Right cardiac atrium (tissue), 5 donors: ENCODE measurements at regions not wholly inside any gene's neighbourhood (a gene's known extent, or its start where the extent isn't known, plus 50 kb on each side); places are given as distances from the start of the nearest gene placed in this dataset.

Source experiments
- ATAC-seq, 2 donors: fragments of 200-7000 bp; cut with Tn5 transposase; one replicate each; pipeline versions ENCODE4 v1.8.0 to v1.9.1; 2020; ENCODE audit warnings: moderate library complexity in 2 of 2, mild to moderate bottlenecking in 1 of 2
- DNase-seq, 3 donors: peaks; one replicate each; pipeline ENCODE4 v3.0.0-alpha.2; 2020
- H3K27ac ChIP-seq: one replicate; pipeline ENCODE4 v1.5.1; 2013; ENCODE audit warnings: mild to moderate bottlenecking, low read length, control low read depth, moderate library complexity
- H3K27me3 ChIP-seq: one replicate; pipeline ENCODE4 v1.6.1; 2013; ENCODE audit not compliant: control insufficient read depth, insufficient read depth
- H3K4me1 ChIP-seq: one replicate; pipeline ENCODE4 v1.6.1; 2013; ENCODE audit warnings: low read length; ENCODE audit not compliant: control insufficient read depth, insufficient read depth
- H3K4me3 ChIP-seq: one replicate; pipeline ENCODE4 v1.5.1; 2013; ENCODE audit warnings: low read length, control low read depth
- H3K9me3 ChIP-seq: one replicate; pipeline ENCODE4 v1.6.1; 2013; ENCODE audit warnings: low read length; ENCODE audit not compliant: control insufficient read depth
- WGBS: extraction: QIAGEN DNeasy Blood & Tissue Kit; methylation state at CpG from one replicate; pipeline ENCODE4 v1.1.7; 2013; 5-methylcytosine and 5-hydroxymethylcytosine counted together
- intact Hi-C, 4 donors: fragments of 100-400 bp; cut with DNase I; formaldehyde crosslinking; loops; one replicate each; pipeline versions ENCODE4 v1.11.0 to v1.14.0; 2022 to 2023
- donor health status: healthy with polysubstance abuse.
- donor health status: DM: no; HTN: yes; CAD: no.
- donor health status: DM: no; HTN: no; CAD: no.
- donor health status: DM: no; HTN: yes; CAD: no; lungs with severe emphysema.
- donor health status: DM: yes; HTN: yes; CAD: no.

DNA sequence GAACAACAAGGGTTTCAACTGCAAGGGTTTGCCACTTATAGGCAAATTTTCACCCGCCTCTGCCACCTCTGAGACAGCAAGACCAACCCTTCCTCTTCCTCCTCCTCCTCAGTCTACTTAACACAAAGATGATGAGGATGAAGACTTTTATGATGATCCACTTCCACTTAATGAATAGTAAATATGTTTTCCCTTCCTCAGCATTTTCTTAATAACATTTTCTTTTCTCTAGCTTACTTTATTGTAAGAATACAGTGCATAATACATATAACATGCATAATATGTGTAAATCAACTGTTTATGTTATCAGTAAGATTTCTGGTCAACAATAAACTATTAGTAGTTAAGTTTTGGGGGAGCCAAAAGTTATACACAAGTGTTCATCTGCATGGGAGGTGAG lies 77.4 kb downstream of the KLF15 start:
- DNase-seq (no peak), ATAC-seq (no peak)
- H3K9me3 ChIP-seq = no peaks in the 10 kb centered on the region
- WGBS = 84% methylated on average over 1 of the region's 1 CpG
- no peaks in the 10 kb centered on the region for H3K27me3 ChIP-seq
- H3K4me3 ChIP-seq = no peak overlapping the region
- intact Hi-C loops = no loop called here
- H3K4me1 ChIP-seq = peaks cover 12% of the 10 kb centered on the region
- no peak overlapping the region for H3K27ac ChIP-seq

DNA sequence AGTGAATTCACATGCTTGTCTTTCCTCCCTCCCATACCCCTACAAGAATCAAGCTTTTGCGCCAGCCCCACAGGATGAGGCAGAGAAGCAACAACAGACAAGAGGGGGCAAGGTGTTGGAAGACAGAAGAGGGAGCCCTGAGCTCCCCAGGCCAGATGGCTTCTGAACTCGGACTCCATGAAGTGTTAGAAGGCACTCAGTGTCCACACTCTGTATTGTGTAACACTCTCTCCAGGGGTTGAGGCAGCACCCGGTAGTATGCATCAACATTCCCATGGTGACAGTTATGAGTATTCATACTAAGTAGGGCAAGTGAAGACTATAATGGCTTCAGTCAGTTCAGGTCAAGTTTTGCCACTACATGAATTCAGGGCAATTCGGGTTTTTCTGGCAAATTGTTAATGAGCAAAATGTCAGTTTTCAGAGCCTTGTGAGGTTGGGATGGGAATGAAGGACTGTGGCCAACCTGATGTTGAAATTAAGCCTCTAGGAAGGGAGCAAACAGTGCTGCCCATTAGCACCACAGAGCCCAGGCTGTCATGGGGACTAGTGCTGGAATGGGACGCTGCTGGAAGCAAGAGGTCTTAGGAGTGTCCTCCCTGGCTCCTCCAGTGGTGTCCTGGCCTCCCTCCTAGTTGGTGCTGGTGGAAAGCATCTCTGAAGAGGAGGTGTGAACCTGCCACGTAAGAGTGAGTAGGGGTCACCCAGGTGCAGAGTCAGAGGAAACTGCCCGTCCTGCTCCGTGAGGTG lies 79.4 kb downstream of the KLF15 start:
- Histone ChIP-seq H3K4me1 (peaks cover 12% of the 10 kb centered on the region), H3K4me3 (no peak overlapping the region), H3K9me3 (no peaks in the 10 kb centered on the region), H3K27ac (peak overlapping the region; percentile 51), H3K27me3 (no peaks in the 10 kb centered on the region)
- DNase-seq (no peak), ATAC-seq (peak; percentile 82 to 91)
- intact Hi-C loops = no loop called here
- 65% methylated on average over 8 of the region's 8 CpGs for WGBS

GRCh38 chr3:126275620-126275904 lies 81.6 kb downstream of the KLF15 start:
- Histone ChIP-seq H3K9me3 (no peaks in the 10 kb centered on the region), H3K27me3 (no peaks in the 10 kb centered on the region), H3K4me3 (no peak overlapping the region), H3K4me1 (peaks cover 12% of the 10 kb centered on the region), H3K27ac (no peak overlapping the region)
- DNase-seq (no peak), ATAC-seq (no peak)
- intact Hi-C loops = no loop called here
- WGBS = 77% methylated on average over 2 of the region's 2 CpGs

- intact Hi-C loops = loop anchor here in 1 of 4 donors (5.0 kb wide), 1 partner anchor 77 kb away; no protein-coding TSS in a partner anchor
- WGBS = 82% methylated on average over 10 of the region's 10 CpGs
- no peak overlapping the region for H3K27ac ChIP-seq
- no peak overlapping the region for H3K4me3 ChIP-seq
- no peak for DNase-seq
- H3K4me1 ChIP-seq = peaks cover 14% of the 10 kb centered on the region
- no peak for ATAC-seq
- no peaks in the 10 kb centered on the region for H3K9me3 ChIP-seq
- H3K27me3 ChIP-seq = no peaks in the 10 kb centered on the region
Observed at GRCh38 chr3:126274735-126275619, 82.2 kb downstream of the KLF15 start.

DNA sequence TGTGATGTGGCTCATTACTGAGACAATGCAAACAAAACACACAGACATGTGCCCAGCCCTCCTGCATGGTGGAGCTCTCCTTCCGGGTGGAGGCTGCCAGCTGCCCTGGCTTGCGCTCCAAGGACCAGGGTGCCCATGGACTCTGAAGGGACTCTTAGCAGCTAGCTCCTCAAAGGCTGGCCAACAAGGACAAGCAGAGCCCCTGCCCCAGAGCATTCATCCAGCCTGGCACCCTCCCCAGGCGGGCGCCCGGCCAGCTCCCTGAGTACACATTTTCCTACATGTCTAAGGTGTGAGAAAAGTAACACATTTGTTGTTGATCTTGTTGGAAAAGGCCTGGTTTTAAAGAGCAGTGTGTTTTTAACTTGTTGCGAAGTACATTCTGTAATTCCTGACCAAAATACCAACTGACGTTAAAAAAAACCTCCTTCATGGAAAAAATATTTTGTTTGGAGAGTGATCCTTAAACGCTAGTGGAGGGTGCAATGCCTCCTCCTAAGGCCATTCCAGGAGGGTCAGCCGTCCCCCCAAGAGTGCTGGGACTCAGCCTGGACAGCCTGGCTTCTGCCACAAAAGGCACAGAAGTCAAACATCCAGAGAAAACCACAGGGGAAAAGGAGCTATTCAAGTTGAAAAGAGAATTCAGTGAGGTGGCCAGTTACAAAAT lies 86.9 kb downstream of the KLF15 start:
- peaks cover 9% of the 10 kb centered on the region for H3K4me1 ChIP-seq
- peak overlapping the region; percentile 92 for H3K27ac ChIP-seq
- DNase-seq (peak; percentile 78 to 95 (median 92)), ATAC-seq (peak; percentile 63 to 66)
- intact Hi-C loops = loop anchor here in 1 of 4 donors (5.0 kb wide), 1 partner anchor 82 kb away; no protein-coding TSS in a partner anchor
- no peaks in the 10 kb centered on the region for H3K9me3 ChIP-seq
- no peak overlapping the region for H3K4me3 ChIP-seq
- H3K27me3 ChIP-seq = no peaks in the 10 kb centered on the region
- 27% methylated on average over 9 of the region's 9 CpGs for WGBS

DNA sequence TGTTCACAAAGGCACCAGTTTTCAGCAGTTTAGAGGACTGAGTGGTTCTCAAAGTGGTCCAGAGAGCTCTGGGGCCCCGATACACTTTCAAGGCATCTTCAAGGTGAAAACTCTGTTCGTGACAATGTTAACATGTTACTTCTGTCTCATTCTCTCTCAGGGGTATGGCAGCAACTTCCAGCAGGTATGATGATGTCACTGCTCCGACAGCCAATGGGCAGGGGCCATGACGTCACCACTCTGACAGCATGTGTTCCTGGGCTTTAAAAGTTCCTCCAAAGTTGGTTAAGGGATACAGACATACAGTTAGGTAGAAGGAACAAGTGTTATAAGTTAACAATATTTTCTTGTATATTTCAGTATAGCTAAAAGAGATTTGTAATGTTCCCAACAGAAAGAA lies 87.9 kb downstream of the KLF15 start:
- 78% methylated on average over 4 of the region's 4 CpGs for WGBS
- Histone ChIP-seq H3K4me3 (no peak overlapping the region), H3K27me3 (no peaks in the 10 kb centered on the region), H3K9me3 (no peaks in the 10 kb centered on the region), H3K4me1 (peaks cover 9% of the 10 kb centered on the region), H3K27ac (peak overlapping the region; percentile 14)
- intact Hi-C loops = loop anchor here in 3 of 4 donors (2.0 to 10.0 kb wide), 3 partner anchors 87 to 205 kb away; partner anchors contain the start of genes KLF15 (in 2 of the 3) and ZXDC (in 1 of the 3)
- DNase-seq (no peak), ATAC-seq (no peak)

DNA sequence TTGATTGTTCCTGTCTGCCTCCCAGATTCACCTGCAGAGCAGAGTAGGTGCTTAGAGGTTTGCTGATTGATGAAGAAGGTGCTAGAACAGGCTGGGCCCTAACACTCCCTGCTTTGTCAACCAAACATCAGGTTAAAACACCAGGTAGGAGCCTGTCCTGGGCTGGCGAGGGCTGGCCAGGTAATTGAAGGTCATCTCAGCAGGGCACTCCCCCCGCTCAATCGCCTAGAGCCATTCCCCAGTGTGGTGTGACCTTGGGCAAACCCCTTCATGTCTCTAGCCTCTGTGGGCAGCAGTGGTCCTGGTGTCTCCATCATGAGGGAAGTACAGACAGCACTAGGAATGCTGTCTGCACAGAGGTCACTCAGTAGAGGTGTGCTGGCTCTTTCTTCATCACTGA lies 88.3 kb downstream of the KLF15 start:
- Histone ChIP-seq H3K4me3 (no peak overlapping the region), H3K27me3 (no peaks in the 10 kb centered on the region), H3K27ac (peak overlapping the region; percentile 14), H3K4me1 (peaks cover 9% of the 10 kb centered on the region), H3K9me3 (no peaks in the 10 kb centered on the region)
- DNase-seq (no peak), ATAC-seq (no peak)
- intact Hi-C loops = loop anchor here in 3 of 4 donors (2.0 to 10.0 kb wide), 3 partner anchors 88 to 206 kb away; partner anchors contain the start of genes KLF15 (in 2 of the 3) and ZXDC (in 1 of the 3)
- 68% methylated on average over 3 of the region's 3 CpGs for WGBS

DNA sequence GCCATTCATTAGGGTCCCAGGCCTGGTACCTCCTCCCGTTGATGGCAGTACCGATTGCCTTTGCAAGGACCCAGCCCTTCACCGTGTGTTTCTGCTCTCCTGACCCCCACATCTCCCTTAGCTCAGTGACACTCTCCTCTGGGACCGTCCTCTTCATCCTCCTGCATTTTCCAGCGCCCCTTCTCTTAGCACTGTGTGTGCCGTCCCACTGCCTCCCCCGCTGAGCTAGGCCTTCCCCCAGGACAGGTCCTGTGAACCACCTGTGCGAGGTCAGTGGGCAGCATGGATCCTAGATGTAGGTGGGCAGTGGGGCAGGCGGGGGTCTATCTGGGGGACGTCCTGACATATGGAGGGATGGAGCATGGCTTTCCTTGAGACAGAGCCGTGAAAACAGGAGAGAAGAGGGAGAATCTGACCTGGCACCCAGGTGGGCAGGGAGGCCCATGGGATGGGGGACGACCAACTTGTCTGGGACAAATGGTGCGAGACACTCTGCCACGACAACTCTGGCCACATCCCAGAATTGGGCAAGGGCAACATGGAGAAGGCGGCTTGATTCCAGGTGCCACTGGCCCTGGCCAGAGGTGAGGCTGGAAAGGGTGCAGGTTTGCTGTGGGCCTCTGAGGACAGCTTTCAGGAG lies 87.7 kb upstream of the ALDH1L1 start:
- intact Hi-C loops = loop anchor here in 3 of 4 donors (2.0 to 10.0 kb wide), 3 partner anchors 89 to 207 kb away; partner anchors contain the start of genes KLF15 (in 2 of the 3) and ZXDC (in 1 of the 3)

DNA sequence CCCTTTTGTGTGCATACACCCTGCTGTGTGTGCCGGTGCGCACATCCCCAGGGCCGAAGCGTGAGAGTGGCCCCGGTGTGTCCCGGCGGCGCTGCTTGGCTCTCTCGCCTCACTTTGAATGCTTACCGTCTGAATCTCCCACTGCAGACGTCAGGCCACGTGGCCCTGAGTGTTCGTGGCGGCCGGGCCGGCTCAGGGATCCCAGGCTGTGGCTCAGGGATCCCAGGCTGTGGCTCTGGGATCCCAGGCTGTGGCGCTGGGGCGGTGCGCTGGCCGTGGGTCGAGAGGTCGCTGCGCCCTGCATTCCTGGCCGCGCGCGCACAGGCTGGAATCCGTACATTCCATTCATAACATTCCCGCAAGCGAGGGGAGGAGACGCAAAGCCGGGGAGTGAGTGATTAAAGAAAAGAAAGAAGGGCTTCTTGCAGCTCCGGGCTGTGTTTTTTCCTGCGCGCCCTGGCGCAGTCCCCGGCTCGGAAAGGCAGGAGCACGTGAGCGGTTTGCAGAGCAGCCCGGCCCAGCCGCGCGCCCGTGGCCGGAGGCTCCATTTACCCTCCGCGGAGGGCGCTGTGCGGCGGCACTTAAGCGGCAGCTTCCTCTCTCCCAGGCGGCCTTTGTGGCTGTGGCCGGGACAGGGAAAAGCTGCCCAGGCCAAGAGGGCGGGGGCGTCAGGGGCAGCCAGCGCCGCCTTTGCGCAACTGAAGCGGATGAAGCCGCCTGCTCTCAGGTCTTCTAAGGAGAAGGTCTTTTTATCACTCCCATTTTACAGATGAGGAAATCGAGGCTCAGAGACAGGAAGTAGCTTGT lies 87.0 kb upstream of the ALDH1L1 start:
- H3K4me3 ChIP-seq = no peak overlapping the region
- WGBS = 2% methylated on average over 62 of the region's 62 CpGs
- H3K4me1 ChIP-seq = peaks cover 9% of the 10 kb centered on the region
- DNase-seq = peak; percentile 86 to 94 (median 93)
- H3K27me3 ChIP-seq = no peaks in the 10 kb centered on the region
- H3K9me3 ChIP-seq = no peaks in the 10 kb centered on the region
- peak; percentile 79 to 82 for ATAC-seq
- intact Hi-C loops = loop anchor here in 2 of 4 donors (5.0 to 10.0 kb wide), 2 partner anchors 90 to 207 kb away; partner anchors contain the start of genes KLF15 (in 1 of the 2) and ZXDC (in 1 of the 2)
- H3K27ac ChIP-seq = peak overlapping the region; percentile 69

More for the DNA sequence above, 87.7 kb upstream of the ALDH1L1 start:
- H3K4me1 ChIP-seq = peaks cover 9% of the 10 kb centered on the region
- ATAC-seq (no peak), DNase-seq (peak in 1 of 3 donors; percentile 58)
- no peaks in the 10 kb centered on the region for H3K9me3 ChIP-seq
- WGBS = 66% methylated on average over 15 of the region's 15 CpGs
- H3K4me3 ChIP-seq = no peak overlapping the region
- no peaks in the 10 kb centered on the region for H3K27me3 ChIP-seq
- peak overlapping the region; percentile 69 for H3K27ac ChIP-seq

- Histone ChIP-seq H3K4me3 (no peak overlapping the region), H3K27ac (peak overlapping the region; percentile 69), H3K9me3 (no peaks in the 10 kb centered on the region), H3K27me3 (no peaks in the 10 kb centered on the region), H3K4me1 (peaks cover 9% of the 10 kb centered on the region)
- ATAC-seq (no peak), DNase-seq (no peak)
- WGBS = 66% methylated on average over 8 of the region's 8 CpGs
- intact Hi-C loops = loop anchor here in 2 of 4 donors (5.0 to 10.0 kb wide), 2 partner anchors 90 to 208 kb away; partner anchors contain the start of genes KLF15 (in 1 of the 2) and ZXDC (in 1 of the 2)
Observed at GRCh38 chr3:126266850-126267168, 86.4 kb upstream of the ALDH1L1 start.
